AG09309 (cell line): ENCODE measurements at regions not wholly inside any gene's neighbourhood (a gene's known extent, or its start where the extent isn't known, plus 50 kb on each side); places are given as distances from the start of the nearest gene placed in this dataset.
"Not testable (repeated sequence)": the region's sequence is repeated elsewhere in the genome, so short reads cannot be mapped to it uniquely, and the experiment has no call there.

Source experiments
- DNase-seq: peaks from one replicate; pipeline ENCODE4 v3.0.0-alpha.2; 2010; ENCODE audit warnings: low read depth
- H3K4me3 ChIP-seq: 2 replicates; pipeline ENCODE4 v1.5.1; 2011; ENCODE audit warnings: mild to moderate bottlenecking, low read depth, low read length, moderate library complexity; ENCODE audit not compliant: control insufficient read depth
- TF ChIP-seq, protein P1 (sequence below): IDR thresholded peaks from 2 replicates; pipeline ENCODE4 v1.5.1; 2011; ENCODE audit warnings: mild to moderate bottlenecking, low read depth, low read length, inconsistent platforms; ENCODE audit not compliant: insufficient read depth, control insufficient read depth; ENCODE audit errors: missing control alignments

- DNase-seq = no peak
- TF ChIP-seq, protein P1, sequence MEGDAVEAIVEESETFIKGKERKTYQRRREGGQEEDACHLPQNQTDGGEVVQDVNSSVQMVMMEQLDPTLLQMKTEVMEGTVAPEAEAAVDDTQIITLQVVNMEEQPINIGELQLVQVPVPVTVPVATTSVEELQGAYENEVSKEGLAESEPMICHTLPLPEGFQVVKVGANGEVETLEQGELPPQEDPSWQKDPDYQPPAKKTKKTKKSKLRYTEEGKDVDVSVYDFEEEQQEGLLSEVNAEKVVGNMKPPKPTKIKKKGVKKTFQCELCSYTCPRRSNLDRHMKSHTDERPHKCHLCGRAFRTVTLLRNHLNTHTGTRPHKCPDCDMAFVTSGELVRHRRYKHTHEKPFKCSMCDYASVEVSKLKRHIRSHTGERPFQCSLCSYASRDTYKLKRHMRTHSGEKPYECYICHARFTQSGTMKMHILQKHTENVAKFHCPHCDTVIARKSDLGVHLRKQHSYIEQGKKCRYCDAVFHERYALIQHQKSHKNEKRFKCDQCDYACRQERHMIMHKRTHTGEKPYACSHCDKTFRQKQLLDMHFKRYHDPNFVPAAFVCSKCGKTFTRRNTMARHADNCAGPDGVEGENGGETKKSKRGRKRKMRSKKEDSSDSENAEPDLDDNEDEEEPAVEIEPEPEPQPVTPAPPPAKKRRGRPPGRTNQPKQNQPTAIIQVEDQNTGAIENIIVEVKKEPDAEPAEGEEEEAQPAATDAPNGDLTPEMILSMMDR = no peak
- H3K4me3 ChIP-seq = no peak overlapping the region
Measured at GRCh38 chr1:80155371-80155770, 1148.8 kb upstream of the ADGRL4 start.

DNA sequence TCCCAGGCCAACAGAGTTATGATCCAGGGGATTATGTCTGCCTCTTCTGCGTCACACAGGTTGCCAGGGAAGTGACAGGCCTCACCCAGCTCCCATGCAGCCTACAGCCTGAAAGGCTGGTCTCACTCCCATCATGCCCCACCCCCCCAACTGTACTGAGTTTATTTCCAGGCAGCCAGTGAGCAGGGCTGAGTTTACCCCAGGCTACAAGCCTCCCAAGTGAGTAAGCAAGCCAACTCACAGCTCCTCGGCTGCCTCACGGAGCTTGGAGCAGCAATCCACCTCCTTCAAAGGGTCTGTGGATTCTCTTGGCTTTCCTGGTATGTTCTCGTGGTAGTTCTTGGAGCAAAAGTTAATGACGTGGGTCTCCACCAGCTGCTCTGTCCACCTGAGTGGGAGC lies 1147.6 kb upstream of the ADGRL4 start:
- no peak for DNase-seq
- no peak overlapping the region for H3K4me3 ChIP-seq
- TF ChIP-seq, protein P1 = no peak

DNA sequence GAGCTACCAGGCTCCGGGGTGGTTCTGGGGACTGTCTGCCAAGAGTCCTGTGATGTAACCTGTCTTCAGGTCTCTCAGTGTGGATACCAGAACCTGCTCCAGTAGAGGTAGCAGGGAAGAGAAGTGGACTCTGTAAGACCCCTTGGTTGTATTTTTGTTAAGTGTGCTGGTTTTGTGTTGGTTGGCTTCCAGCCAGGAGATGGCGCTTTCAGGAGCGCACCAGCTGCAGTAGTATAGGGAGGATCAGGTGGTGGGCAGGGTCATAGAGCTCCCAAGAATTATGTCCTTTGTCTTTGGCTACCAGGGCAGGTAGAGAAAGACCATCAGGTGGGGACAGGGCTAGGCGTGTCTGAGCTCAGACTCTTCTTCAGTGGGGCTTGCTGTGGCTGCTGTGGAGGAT lies 1147.2 kb upstream of the ADGRL4 start:
- TF ChIP-seq, protein P1 = no peak

DNA sequence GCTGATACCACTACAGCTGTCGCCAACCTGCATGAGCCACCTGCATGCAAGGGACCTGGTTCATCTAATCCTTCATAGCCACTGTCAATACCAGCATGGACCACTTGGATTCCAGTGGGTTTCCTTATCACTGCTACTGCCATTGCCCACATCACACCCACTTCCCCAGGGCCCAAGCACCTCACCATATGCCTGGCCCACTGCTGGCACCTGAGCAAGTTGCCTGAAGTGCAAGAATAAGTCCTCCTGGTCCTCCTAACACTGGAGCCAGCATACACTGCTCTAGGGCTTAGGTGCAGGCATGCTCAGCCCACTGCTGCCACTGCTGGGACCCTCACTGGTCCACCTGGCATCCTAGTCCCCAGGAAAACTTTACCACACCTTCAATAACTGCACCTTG lies 1136.8 kb upstream of the ADGRL4 start:
- DNase-seq = no peak
- TF ChIP-seq, protein P1 = no peak
- H3K4me3 ChIP-seq = no peak overlapping the region

More for the DNA sequence above, 1147.2 kb upstream of the ADGRL4 start:
- no peak overlapping the region for H3K4me3 ChIP-seq
- DNase-seq = no peak

- DNase-seq, H3K4me3 ChIP-seq: not testable (repeated sequence)
Measured at GRCh38 chr1:80137946-80138602, 1131.5 kb upstream of the ADGRL4 start.

DNA sequence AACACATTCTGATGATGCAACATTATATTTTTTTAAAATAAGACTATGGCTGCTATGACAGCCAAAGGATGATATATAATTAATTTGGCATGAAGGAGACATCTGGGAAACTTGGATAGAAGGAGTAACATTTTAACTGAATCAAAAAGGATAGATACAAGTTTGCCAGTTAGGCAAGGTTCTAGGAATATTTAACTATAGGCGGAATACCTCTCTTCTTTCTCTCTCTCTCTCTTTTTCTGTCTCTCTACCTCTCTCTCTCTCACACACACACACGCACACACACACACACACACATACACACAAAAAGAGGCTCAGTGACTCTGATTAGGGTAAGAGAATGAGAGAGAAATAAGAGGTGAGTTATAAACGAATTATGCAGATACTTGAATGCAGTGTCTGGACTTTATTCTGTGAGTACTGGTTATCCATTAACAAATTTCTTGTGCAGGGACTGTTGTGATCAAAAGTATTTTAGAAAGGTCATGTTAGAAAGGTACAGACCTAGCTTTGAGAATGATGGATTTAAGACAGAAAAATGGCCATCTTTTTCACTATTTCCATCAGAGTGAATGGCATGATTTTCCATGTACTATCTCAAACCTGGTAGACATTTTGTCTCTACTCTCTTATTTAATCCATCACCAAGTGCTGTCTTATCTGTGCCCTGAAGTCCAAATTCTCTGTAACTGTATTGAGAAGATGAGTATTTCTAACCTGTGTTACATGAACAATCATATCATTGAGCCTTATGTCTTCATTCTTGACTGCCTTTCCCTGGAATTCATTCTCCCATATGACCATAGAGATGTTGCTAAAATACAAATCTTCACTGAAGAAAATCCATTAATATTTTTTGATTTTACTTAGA lies 1106.9 kb upstream of the ADGRL4 start:
- no peak overlapping the region for H3K4me3 ChIP-seq
- no peak for DNase-seq
- TF ChIP-seq, protein P1 = no peak

DNA sequence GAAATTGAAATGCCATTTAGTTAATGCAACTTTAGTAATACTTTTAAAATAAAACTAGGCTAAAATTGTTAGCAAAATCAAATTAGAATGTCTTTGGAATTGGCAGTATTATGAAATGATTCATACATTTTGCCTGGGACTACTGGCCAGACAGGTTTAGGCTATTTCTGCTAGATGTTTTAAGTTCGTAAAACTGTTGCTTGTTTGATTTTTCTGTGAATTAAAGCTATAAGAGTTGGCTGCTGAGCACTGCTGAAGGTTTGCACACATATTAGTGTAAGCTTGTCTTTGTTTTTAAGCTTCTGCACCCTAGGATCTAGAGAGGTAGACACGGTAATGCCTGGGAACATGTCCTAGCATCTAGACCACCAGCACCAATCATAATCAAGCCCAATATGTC lies 1094.6 kb upstream of the ADGRL4 start:
- no peak for DNase-seq
- TF ChIP-seq, protein P1 = no peak
- H3K4me3 ChIP-seq = no peak overlapping the region
